GM21360 (cell line): ENCODE measurements at regions not wholly inside any gene's neighbourhood (a gene's known extent, or its start where the extent isn't known, plus 50 kb on each side); places are given as distances from the start of the nearest gene placed in this dataset.

ENCODE experiments used
- ATAC-seq: cut with Tn5 transposase; IDR thresholded peaks from one replicate; pipeline ENCODE4 v1.9.1; 2021; ENCODE audit warnings: mild to moderate bottlenecking, moderate library complexity; ENCODE audit not compliant: unreplicated experiment

DNA sequence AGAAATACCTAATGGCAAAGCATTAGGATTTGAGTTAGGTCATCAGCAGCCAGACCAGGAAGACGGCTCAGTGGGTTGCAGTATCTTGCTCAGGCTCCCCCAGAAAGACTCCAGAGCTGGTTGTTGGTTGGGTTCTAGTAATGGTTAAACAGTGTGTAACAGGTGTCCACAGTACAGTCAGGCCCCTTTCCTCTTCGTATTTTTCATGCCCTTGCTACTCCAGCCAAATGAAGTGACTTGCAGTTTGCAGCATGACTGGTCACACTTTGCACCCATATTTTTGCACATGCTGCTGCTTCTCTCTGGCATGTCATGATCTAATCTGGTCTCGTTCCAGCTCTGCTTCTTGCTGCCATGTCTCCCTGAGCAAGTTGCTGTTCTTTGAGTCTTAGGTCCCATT is 60.6 kb upstream of the TRPC7 start:
- no peak for ATAC-seq

DNA sequence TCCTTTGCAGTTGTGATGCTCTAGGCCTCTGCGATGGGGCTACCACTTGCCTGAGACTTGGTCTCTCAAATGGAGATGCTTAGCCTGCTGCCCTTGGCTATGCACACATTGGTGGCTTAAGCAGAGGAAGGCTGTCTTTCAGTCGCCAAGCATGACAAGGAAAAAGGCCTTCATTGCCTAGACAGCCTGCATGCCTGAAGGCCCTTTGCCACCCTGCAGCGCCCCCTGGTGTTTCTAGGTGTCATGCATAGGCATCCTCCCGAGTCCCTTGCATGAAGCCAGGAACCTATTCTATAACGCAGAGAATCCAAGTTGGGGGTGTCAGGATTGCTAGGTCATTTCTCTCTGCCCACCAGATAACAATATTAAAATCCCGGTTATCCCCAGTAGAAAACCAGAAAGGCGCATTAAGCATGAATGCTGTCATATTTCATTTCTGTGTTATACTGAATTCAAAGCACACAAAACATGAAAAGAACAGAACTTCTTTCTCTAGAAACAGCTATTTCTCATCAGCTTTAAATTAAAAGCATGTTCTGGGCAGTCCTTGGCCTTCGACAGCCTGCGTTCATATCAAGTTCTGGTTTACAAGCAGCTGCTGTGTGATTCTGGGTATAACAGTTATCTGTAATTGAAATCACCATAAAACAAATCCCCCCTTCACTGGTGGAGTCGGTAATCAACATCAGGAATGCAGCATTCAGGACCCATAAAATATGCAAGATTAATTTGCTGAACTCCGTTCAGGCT is 59.7 kb upstream of the TRPC7 start:
- no peak for ATAC-seq

DNA sequence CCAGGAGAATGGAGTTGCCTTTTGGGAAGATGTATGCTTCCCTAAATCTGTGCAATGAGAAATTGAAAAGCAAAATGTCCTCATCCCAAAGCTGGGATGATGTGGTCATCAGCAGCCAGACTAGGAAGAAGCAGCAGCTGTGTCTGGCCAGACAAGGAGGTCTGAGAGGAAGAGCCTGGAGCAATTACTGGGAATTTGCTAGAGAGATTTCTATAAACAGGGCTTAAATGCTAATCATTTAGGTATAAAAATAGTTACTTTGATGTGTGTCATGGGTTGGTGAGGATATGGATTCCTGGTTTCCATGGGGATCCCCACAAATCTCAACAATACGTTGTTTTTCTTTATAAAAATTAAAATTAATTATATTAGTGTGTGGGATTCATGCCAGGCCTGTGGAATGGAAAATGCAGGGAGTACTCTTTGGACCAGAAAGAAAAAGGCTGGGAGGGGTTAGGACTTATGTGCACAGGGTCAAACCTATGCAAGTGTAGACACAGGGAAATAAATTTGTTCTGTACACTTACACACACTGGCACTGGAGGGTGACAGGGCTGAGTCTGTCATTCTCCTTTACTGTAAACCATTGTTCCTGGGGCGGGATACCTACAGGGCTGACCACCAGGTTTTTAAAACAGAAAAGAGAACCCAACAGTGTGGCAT is 58.7 kb upstream of the TRPC7 start:
- ATAC-seq = no peak

DNA sequence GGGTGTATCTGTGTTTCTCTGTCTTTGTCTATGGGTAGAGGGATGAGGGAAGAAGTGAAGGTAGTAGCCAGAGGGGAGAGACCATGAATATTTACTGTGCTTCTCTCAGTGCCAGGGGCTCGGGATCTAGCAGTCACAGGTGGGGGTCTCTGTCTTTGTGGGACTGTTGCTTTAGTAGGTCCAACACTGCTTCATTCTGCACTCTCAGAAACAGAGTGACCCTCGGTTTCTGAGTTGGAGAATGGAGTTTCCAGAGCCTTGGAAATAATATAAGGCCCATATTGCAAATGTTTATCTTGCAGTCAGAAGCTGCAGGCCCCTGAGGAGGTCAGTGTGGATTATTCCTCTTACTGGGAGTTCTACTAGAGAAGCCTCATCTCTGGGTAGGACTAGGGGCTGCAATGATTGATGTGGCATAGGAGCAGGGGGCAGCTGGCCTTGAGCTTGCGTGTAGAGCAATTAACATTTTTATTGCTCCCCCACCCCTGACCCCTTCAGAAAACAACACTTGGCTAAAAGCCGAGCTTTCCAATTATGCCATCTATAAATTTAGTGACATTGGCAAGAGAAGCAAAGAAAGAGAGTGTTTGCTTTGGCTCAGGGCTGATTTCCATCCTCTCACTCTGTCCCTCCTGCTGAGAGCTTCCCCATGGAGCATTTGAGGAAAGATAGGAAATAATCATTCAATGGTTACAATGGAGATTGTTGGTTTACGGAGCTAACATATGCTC is 55.0 kb upstream of the TRPC7 start:
- ATAC-seq = no peak

DNA sequence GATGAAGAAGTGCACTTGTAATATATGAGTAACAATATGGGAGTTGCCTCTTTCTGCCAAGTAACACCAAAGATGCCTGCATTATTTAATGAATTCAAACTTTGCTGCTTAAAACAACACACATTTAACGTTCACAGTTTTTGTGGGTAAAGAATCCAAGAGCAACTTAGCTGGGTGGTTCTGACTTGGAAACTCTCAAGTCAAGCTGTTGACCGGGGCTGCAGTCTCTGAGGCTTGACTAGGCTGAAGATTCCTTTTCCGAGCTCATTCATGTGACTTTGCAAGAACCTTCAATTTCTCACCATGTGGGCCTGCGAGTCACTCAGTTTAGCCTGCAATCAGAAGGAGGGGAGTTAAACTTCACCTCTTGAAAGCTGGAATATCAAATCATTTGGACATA is 53.0 kb upstream of the TRPC7 start:
- no peak for ATAC-seq
